ENCODE measurements at regions not wholly inside any gene's neighbourhood (a gene's known extent, or its start where the extent isn't known, plus 50 kb on each side); places are given as distances from the start of the nearest gene placed in this dataset.
A peak's percentile ranks its signal among the peaks of the same experiment; 100 is the strongest.

- FAIRE-seq: no peak
- TF ChIP-seq SPI1 (IDR thresholded peaks at IDR 0.05; ENCODE audit: low read depth, low read length) (no peak), PAX5 (IDR thresholded peaks at IDR 0.05; ENCODE audit: insufficient read depth, low read length, severe bottlenecking) (no peak), POU2F2 (IDR thresholded peaks at IDR 0.05; ENCODE audit: low read depth, low read length) (no peak)
- no peak for DNase-seq (ENCODE audit: insufficient read length, low spot score)
These were observed 111.7 kb upstream of the BOD1 start for GRCh38 chr5:173727839-173728778.

- no peak for TF ChIP-seq TAF1 (IDR thresholded peaks at IDR 0.05; ENCODE audit: low read depth, low read length)
- TF ChIP-seq POU2F2 (IDR thresholded peaks at IDR 0.05; ENCODE audit: low read depth, low read length): no peak
- TF ChIP-seq SPI1 (IDR thresholded peaks at IDR 0.05; ENCODE audit: low read depth, low read length): no peak
- TF ChIP-seq POLR2A (IDR thresholded peaks at IDR 0.05; ENCODE audit: low read depth, low read length): no peak
- no peak for TF ChIP-seq POLR2AphosphoS5 (IDR thresholded peaks at IDR 0.05; ENCODE audit: low read depth, low read length)
- no peak for TF ChIP-seq PAX5 (IDR thresholded peaks at IDR 0.05; ENCODE audit: insufficient read depth, low read length, severe bottlenecking)
- FAIRE-seq (no peak), DNase-seq (ENCODE audit: insufficient read length, low spot score) (no peak)
These were observed 112.8 kb upstream of the BOD1 start for GRCh38 chr5:173729079-173729765.

DNA sequence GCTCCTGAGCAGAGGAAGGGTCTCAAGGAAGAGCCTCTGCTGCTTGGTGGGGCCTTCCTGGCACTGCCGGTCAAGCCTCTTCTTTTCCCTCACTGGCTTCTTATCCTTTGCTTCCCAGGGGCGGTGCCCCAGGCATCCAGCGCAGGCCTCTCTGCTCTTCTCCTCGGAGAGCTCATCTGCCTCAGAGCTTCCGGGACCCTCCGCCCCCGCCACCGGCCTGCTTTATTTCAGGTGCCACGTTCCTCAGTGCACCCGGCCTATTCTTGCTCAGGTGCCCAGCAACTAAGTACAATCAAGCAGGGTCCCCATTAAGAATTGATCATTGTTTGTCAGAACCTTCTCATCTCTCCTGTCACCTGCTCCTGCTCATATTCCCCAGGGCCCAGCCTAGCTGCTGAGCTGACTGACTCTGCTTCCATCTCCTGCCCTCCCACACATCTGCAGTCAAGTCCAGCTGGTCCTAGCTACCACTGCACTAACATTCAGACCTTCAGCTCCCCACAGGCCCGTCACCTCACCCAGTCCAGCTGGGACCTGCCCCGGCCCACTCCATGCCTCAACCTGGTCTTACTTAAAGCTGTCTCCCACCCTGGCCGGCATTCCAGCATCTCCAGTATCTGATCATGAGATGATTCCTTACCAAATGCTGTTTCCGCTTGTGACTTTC lies 114.3 kb upstream of the BOD1 start:
- TF ChIP-seq TAF1 (IDR thresholded peaks at IDR 0.05; ENCODE audit: low read depth, low read length) (no peak), POU2F2 (IDR thresholded peaks at IDR 0.05; ENCODE audit: low read depth, low read length) (no peak), SPI1 (IDR thresholded peaks at IDR 0.05; ENCODE audit: low read depth, low read length) (no peak), POLR2AphosphoS5 (IDR thresholded peaks at IDR 0.05; ENCODE audit: low read depth, low read length) (no peak), PAX5 (IDR thresholded peaks at IDR 0.05; ENCODE audit: insufficient read depth, low read length, severe bottlenecking) (no peak), POLR2A (IDR thresholded peaks at IDR 0.05; ENCODE audit: low read depth, low read length) (no peak)
- DNase-seq (ENCODE audit: insufficient read length, low spot score) (no peak), FAIRE-seq (no peak)

DNA sequence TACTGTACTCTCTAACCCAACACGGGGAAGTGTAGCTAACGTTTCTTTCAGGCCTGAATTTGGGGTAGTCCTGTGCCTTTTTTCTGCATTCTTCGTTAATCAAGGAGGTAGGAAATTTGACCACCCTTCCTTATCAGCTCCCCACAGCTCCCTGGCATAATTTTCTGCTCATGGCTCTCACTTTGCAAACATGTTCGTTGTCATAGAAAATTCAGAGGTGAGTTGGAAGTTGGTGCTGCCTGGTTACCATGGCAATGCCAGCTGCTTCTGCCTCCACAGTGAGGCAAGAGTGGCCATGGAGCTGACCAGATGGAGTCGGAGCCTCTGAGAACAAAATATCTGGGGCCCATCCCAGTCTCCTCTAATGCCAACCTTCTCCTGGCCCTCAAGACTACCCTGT lies 116.6 kb upstream of the BOD1 start:
- TF ChIP-seq POLR2A (IDR thresholded peaks at IDR 0.05; ENCODE audit: low read depth, low read length) (no peak), POU2F2 (IDR thresholded peaks at IDR 0.05; ENCODE audit: low read depth, low read length) (no peak), TAF1 (IDR thresholded peaks at IDR 0.05; ENCODE audit: low read depth, low read length) (no peak), PAX5 (IDR thresholded peaks at IDR 0.05; ENCODE audit: insufficient read depth, low read length, severe bottlenecking) (no peak)
- no peak for DNase-seq (ENCODE audit: insufficient read length, low spot score)
- no peak for FAIRE-seq

DNA sequence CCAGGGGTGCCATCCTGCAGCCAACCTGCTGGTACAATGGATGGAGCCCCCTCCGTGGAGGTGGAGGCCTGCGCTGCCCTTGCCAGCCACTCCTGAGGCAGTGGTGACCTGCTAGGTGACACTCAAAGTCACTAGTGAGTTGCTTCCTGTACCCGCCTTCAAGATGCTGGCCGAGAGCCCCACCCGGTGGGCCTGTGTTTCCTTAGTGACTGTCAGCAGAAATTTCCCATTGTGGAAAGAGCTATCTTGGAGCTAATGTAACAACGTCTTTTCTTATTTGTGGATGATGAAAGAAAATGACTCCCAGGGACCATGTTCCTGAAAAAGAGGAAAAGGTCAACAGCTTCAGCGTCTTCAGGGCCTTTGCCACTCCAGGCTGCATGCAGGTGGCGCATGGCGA lies 117.0 kb upstream of the BOD1 start:
- no peak for FAIRE-seq
- TF ChIP-seq PAX5 (IDR thresholded peaks at IDR 0.05; ENCODE audit: insufficient read depth, low read length, severe bottlenecking): no peak
- TF ChIP-seq POLR2A (IDR thresholded peaks at IDR 0.05; ENCODE audit: low read depth, low read length): no peak
- TF ChIP-seq TAF1 (IDR thresholded peaks at IDR 0.05; ENCODE audit: low read depth, low read length): no peak
- TF ChIP-seq POU2F2 (IDR thresholded peaks at IDR 0.05; ENCODE audit: low read depth, low read length): no peak
- TF ChIP-seq SPI1 (IDR thresholded peaks at IDR 0.05; ENCODE audit: low read depth, low read length): no peak
- no peak for TF ChIP-seq POLR2AphosphoS5 (IDR thresholded peaks at IDR 0.05; ENCODE audit: low read depth, low read length)
- DNase-seq (ENCODE audit: insufficient read length, low spot score): no peak

- TF ChIP-seq PAX5 (IDR thresholded peaks at IDR 0.05; ENCODE audit: insufficient read depth, low read length, severe bottlenecking): no peak
- peak; percentile 92 for TF ChIP-seq POU2F2 (IDR thresholded peaks at IDR 0.05; ENCODE audit: low read depth, low read length)
- DNase-seq (ENCODE audit: insufficient read length, low spot score) (peak; percentile 57), FAIRE-seq (peak; percentile 83)
These were observed 117.5 kb upstream of the BOD1 start for GRCh38 chr5:173733831-173734501.

DNA sequence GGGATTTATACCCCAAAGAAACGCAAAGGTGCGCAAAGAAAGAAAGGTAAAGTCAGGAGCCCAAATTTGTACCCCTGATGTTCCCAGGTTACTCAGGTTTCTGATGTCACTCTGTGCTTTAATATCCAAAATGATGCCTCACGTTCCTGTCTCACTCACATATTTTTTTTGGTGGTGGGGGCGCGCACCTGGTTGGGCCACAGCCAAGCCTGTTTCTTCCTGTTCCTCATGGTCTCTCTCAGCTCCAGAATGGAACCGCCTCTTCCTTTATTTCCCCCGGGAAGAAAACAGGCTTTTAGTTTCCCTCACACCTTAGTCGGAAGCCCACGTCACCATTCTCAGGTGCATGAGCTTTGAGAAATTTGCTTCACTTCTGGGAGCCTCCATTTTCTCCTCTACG lies 118.3 kb upstream of the BOD1 start:
- TF ChIP-seq SPI1 (IDR thresholded peaks at IDR 0.05; ENCODE audit: low read depth, low read length): no peak
- TF ChIP-seq POLR2AphosphoS5 (IDR thresholded peaks at IDR 0.05; ENCODE audit: low read depth, low read length): no peak
- TF ChIP-seq TAF1 (IDR thresholded peaks at IDR 0.05; ENCODE audit: low read depth, low read length): no peak
- no peak for TF ChIP-seq PAX5 (IDR thresholded peaks at IDR 0.05; ENCODE audit: insufficient read depth, low read length, severe bottlenecking)
- no peak for TF ChIP-seq POU2F2 (IDR thresholded peaks at IDR 0.05; ENCODE audit: low read depth, low read length)
- no peak for TF ChIP-seq POLR2A (IDR thresholded peaks at IDR 0.05; ENCODE audit: low read depth, low read length)
- FAIRE-seq (no peak), DNase-seq (ENCODE audit: insufficient read length, low spot score) (no peak)

DNA sequence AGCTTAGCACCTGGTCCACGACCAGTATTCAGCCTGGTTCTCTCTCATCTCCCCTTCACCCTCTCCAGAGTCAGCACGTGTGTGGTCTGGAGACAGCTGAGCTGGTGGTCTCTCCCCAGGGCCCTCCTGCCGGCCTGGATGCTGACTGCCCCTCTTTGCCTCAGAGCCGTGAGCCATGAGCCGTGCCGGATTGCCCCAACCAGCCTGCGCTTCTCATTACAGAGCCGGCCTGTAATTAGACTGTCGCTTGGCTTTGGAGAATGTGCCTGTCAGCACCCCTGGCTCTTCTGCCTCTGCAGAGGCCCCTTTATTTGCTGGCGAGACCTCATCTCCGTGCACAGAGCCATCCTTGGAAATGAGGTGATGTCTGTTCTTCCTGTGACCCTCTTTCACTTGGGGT lies 118.7 kb upstream of the BOD1 start:
- DNase-seq (ENCODE audit: insufficient read length, low spot score): no peak
- no peak for FAIRE-seq
- TF ChIP-seq PAX5 (IDR thresholded peaks at IDR 0.05; ENCODE audit: insufficient read depth, low read length, severe bottlenecking) (no peak), POLR2A (IDR thresholded peaks at IDR 0.05; ENCODE audit: low read depth, low read length) (no peak), POLR2AphosphoS5 (IDR thresholded peaks at IDR 0.05; ENCODE audit: low read depth, low read length) (no peak), TAF1 (IDR thresholded peaks at IDR 0.05; ENCODE audit: low read depth, low read length) (no peak)

GRCh38 chr5:173735691-173736090 lies 119.2 kb upstream of the BOD1 start:
- DNase-seq (ENCODE audit: insufficient read length, low spot score) (no peak), FAIRE-seq (no peak)
- TF ChIP-seq TAF1 (IDR thresholded peaks at IDR 0.05; ENCODE audit: low read depth, low read length): no peak
- TF ChIP-seq POLR2AphosphoS5 (IDR thresholded peaks at IDR 0.05; ENCODE audit: low read depth, low read length): no peak
- TF ChIP-seq SPI1 (IDR thresholded peaks at IDR 0.05; ENCODE audit: low read depth, low read length): no peak
- no peak for TF ChIP-seq POLR2A (IDR thresholded peaks at IDR 0.05; ENCODE audit: low read depth, low read length)
- TF ChIP-seq POU2F2 (IDR thresholded peaks at IDR 0.05; ENCODE audit: low read depth, low read length): no peak
- no peak for TF ChIP-seq PAX5 (IDR thresholded peaks at IDR 0.05; ENCODE audit: insufficient read depth, low read length, severe bottlenecking)

Data from GM12891 (cell line).